NCI-H345 treated with DMSO at 0.1 percent for 48 hours (cell line): ENCODE measurements at regions not wholly inside any gene's neighbourhood (a gene's known extent, or its start where the extent isn't known, plus 50 kb on each side); places are given as distances from the start of the nearest gene placed in this dataset.
"Not testable (repeated sequence)": the region's sequence is repeated elsewhere in the genome, so short reads cannot be mapped to it uniquely, and the experiment has no call there.

Experiments
- DNase-seq: peaks from one replicate; lab custom pipeline; 2025; ENCODE audit not compliant: unreplicated experiment; lab: John Stamatoyannopoulos, UW

DNA sequence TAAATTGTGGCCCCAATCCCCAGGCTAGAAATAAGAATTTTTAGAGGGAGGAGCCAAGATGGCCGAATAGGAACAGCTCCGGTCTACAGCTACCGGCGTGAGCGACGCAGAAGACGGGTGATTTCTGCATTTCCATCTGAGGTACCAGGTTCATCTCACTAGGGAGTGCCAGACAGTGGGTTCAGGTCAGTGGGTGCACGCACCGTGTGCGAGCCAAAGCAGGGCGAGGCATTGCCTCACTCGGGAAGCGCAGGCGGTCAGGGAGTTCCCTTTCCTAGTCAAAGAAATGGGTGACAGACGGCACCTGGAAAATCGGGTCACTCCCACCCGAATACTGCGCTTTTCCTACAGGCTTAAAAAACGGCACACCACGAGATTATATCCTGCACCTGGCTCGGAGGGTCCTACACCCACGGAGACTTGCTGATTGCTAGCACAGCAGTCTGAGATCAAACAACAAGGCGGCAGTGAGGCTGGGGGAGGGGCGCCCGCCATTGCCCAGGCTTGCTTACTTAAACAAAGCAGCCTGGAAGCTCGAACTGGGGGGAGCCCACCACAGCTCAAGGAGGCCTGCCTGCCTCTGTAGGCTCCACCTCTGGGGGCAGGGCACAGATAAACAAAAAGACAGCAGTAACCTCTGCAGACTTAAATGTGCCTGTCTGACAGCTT lies 257.7 kb upstream of the MEIS1 start:
- DNase-seq: not testable (repeated sequence)

DNA sequence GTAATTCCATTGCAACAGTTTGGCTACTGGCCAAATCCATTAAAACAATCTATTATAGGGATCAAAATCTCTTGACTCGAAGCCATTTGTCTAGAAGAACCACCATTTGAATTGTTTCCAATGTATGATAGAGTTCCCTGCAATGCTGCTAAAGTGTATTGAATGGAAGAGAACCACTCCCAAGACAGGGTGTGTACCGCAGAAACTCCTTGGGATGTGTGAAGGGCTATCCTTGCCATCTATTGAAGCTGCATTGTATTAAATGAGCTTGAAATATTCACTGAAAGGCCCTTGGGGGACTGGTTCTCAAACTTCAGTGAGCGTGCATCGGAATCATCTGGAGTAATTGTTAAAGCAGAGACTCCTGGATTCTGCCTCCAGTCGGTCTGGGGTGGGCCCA lies 260.4 kb upstream of the MEIS1 start:
- no peak for DNase-seq

DNA sequence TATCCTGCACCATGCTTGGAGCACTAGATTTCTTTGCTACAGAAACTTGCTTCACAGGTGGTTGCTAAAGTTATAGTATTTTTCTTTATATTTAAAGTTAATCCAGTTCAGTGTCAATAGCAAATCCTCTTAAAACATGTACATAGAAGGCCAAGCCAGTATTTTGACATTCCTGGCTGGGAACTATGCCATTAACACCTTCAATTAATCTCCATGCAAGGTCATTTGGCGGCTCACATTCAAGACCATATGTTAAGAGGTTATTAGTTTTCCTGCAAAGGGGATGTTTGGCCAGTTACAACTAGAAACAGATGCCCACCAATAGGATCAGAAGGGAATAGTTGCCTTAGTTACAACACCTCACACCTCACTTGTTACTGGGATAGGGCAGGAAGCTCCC lies 261.3 kb upstream of the MEIS1 start:
- DNase-seq: no peak

DNA sequence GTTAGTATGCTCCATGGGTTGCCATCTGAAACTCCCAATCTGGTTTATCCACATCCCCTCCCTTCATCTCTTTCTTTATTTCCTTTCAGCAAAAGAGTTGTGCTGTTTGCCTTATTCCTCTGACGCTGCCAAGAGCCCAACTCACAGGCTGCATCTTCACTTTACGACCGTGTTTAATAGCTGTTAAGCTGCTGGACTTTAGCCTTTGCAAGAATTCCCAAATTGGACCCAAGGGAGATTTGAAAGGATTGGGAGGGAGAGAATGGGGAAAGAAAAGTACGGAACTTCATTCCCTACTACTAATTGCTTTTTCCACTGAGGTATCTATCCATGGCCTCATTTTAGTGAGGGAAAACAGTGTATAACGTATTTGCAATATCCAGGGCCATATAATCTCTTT lies 263.4 kb upstream of the MEIS1 start:
- DNase-seq: no peak

DNA sequence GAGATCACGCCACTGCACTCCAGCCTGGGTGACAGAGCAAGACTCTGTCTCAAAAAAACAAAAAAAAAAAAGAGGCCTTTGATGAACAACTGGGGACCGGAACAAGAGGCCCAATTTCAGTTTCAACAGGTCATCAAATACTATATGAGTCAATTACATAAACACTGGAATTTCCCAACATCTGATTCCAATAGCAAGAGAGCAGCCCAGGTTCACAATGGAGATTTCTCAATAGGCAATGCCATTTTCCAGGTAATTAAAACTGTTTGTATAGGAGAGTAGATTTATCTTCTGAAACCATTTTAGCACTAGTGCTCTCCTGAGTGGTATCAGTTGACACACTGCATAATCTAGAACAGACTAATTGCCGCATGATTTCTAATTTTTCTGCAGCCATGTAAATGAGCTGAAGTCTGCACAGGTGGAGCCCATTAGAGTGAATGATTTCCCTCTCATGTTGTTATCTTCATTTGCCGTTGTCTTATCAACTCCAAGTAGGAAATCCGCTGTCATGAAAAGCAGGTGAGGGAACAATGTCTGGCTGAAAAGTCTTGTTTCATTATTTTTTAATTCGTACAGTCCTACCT lies 264.1 kb upstream of the MEIS1 start:
- peak; percentile 36 for DNase-seq

DNA sequence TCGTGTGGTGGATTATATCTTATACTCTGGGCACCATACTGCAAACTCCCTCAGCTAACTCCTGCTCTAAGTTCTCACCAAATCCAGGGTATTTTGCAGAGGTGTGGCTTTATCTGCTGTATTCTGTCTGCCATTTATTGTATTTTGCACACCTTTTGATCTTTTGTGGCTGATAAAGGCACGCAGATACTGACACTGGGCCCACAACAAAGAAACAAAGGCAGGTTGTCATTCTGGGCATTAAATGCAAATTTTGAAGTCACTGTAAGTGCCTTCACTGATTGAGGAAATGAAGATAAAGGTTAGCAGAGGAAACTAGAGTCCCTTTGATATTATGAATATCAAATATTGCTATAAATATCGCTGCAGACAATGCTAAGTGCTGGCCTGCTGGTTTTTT lies 265.8 kb upstream of the MEIS1 start:
- DNase-seq: no peak

DNA sequence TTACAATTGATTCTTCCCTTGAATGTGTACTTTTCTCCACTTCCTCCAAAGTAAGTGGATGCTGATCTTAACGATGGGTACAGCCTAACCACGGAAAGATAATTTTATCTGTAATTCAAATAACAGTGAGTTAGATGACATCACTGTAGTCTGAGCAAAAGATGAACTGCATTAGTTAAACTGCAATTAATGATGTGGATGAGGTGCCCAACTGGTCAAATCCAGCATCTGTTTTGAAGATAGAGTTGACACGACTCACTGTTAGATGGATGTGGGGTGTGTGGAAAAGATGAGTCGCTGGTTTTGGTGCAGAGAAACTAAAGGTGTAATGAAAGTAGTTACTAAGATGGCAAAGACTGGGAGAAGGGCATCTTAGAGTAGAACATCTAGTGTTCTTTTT lies 270.5 kb upstream of the MEIS1 start:
- no peak for DNase-seq

DNA sequence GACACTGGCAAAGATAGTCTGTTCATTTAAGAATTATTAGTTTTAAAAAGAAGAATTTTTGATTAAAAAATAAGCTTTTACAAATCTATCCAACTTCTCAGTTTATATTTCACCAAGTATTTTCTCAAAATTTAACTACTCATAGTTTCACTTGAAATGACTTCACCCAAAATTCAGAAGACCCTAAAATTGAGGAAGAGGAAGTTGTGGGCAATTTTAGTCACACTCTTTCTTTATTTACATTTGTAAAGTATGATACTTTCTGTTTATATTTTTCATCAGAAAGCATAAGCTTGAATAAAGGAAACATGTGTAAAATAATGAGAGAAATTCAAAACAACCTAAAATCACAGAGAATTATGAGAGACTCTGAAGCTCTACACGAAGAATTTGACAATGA lies 278.8 kb upstream of the MEIS1 start:
- DNase-seq: no peak

DNA sequence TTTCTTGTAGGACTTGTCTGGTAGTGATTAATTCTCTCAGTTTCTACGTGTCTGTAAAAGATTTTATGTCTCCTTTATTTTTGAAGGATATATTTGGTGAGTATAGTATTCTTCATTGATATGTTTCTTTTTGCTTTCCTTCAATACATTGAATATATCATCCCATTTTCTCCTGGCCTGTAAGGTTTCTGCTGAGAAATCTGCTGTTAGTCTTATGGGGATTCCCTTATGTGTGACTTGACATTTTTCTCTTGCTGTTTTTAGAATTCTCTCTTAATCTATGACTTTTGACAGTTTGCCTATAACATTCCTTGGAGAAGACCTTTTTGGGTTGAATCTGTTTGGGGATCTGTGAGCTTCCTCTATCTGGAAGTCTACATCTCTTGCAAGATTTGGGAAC lies 281.0 kb upstream of the MEIS1 start:
- DNase-seq: no peak

DNA sequence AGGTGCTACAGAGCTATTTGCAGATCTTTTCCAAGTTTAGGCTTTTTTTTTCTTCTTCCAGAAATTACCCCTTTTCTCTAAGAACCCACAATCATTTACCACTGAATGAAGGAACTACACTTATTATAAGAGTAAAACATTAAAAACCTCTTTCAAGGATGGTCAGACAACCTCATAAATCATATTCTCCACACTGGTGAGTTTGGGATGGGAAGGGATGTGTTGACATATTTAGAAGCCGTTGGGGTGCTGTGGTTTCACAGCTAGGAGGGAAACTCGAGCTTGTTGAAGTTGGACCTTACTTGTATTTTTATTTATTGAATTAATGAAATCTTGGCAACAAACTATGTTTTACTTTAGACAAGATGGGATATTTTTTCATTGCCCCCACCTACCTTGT lies 289.4 kb upstream of the MEIS1 start:
- DNase-seq: no peak

DNA sequence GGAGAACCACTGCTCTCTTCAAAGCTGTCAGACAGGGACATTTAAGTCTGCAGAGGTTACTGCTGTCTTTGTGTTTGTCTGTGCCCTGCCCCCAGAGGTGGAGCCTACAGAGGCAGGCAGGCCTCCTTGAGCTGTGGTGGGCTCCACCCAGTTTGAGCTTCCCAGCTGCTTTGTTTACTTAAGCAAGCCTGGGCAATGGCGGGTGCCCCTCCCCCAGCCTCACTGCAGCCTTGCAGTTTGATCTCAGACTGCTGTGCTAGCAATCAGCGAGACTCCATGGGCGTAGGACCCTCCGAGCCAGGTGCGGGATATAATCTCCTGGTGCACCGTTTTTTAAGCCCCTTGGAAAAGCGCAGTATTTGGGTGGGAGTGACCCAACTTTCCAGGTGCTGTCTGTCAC lies 290.6 kb upstream of the MEIS1 start:
- not testable (repeated sequence) for DNase-seq

DNA sequence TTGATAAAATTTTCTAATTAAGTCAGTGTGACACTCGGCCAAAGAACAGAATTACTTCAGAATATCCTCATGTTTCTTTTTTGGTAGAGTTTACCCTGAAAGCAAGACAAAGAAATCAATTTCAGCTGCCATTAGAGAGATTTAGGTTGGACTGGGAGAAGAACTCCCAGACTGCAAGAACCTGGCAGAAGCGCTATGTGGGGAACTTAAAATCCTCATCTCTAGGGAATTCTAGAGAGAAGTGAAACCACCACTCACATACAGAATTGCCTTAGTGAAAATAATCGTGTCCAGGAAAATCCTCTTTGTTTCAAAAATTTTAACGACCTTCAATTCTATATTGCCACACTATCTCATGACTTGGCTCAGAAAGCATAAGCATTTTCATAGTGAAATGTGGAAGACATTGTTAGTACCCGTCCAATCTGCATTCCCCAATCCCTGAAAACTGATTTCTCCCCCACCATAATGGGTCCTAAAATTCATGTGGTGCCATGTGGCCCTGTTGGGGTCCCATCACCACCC lies 297.3 kb upstream of the MEIS1 start:
- no peak for DNase-seq

DNA sequence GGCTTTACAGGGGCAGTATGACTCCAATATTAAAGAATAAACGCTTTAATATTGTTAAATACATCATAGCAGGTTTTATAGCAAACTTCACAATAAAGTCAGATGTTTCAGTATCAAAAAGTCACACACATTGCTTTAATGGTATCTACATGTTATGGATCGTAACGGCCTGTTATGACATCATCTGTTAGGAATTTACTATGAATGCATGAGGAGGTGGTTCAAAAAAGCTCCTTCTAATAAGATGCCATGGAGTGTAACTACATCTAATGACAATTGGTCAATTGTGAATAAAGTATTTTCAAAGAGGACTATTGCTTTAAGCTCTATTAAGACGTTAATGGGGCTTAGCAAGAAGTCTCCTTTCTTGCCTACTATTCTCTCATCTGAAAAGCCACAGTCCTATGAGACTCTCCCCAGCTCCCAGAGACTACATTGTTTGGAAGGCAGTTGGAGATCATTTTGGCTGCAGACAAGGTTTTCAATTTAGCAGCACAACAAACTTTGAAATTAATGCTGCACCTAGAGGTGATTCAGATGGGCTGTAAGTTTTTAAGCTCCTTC lies 300.7 kb upstream of the MEIS1 start:
- no peak for DNase-seq

DNA sequence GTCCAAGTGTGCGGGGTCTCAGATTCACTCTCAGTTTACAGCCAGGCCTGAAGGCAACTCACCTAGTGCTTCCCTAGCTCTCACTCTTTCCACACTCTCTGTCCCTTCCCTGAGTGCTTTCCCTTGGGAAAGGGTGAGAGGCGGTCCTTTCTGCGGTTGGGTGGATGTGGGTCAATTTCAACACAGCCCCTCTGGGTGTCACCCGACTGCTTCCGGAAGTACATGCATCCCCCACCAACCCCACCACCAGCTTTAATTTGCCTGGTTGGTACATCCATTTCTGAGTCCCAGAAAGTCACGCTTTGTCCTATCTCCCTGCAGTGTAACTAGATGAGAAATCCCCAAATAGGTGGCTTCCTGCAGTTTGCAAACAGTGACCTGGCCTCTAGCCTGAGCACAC lies 307.3 kb upstream of the MEIS1 start:
- DNase-seq: no peak

DNA sequence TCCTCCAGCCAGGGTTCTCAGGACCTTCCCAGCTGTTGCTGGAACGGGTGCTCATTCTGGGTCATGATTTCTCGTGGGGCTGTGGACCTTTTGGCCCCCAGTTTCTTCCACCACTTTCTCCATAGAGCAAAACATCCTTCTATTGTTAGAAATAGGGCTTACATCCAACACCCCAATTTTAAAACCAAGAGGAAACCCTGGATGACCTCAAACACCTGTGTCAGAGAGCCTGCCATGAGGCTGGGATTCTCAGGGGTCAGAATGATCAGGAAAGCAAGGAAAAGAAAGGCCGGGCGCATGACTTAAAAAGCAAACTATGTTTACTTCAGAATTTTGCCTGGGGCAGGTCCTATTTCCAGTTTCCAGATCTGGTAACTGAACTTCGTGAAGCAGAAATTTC lies 307.9 kb upstream of the MEIS1 start:
- no peak for DNase-seq

DNA sequence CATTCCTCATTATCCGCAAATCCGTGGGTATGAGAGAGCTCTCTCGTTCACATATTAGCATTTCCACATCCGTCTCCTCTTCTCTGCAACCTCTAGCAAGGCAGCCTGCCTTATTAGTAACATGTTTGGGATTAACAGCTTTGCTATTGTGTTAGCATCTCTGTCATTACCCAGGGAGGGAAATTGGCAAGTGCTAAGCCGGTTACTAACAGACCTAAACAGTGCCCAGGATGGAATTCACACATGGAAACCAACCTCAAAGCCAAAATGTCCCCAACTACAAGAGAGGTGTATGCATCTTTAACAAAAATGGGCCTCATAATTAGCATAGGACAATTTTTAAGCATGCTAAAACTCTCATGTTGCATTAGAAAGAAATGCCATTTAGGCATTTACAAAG lies 309.0 kb upstream of the MEIS1 start:
- no peak for DNase-seq

DNA sequence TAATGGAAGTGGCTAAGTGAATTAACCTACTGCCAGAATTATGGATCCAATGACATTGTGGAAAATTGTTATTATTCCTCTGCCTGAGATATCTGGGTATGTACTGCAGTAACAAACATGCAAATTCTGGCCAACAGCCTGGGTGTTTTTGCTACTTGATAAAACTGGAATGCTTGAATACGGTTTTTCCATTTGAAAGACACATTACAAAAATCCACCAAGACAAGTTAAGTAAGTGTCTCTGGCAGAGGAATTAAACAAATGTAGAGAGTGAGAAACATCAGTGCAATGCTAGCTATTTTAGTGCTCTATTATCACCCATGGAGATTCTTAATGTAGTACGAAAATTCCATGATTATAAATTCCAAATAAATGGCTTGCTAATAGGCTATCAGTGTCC lies 312.4 kb upstream of the MEIS1 start:
- no peak for DNase-seq

DNA sequence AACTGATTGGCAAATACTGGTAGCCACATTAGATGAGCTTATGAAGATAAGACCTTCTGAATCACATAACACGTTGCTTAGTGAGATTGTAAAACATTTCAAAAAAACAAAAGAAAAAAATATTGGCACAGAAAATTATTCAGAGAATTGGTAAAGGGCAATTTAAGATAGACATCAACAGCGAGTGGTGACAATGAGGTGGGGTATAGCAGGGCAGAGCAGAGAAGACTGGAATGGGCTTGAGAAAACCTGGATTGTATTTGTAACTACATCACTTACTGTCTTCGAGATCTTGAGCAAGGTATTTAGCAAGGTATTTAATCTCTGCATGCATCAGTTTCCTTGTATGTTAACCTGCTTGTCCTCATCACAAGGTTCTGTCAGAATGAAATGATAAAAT lies 313.0 kb upstream of the MEIS1 start:
- DNase-seq: no peak

DNA sequence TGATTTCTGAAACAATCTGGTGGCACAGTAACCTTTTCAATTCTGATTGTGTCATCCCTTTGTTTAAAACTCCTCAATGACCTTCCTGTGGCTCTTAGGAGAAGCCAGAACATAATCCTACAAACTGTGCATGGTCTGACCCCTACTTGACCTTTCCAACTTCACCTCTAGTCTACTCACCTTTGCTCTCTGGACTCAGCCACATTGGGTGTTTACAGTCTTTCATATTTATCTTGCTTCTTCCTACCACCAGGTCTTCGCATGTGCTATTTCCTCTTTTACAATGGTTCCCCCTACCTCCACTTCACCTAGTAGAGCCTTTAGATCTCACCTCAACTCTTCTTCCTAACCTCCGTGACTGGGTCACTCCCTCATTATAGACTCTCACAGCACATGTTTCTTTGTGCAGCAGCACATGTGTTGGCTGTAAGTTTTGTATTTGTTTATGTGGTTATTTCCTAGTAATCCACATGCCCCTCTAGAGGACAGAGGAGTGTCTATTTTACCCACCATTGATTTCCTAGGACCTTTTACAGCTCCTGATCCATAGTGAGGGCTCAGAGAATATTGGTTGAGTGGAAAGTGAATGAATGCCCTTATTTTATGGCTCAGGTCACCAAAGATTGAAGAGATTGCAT lies 320.8 kb upstream of the MEIS1 start:
- DNase-seq: no peak

DNA sequence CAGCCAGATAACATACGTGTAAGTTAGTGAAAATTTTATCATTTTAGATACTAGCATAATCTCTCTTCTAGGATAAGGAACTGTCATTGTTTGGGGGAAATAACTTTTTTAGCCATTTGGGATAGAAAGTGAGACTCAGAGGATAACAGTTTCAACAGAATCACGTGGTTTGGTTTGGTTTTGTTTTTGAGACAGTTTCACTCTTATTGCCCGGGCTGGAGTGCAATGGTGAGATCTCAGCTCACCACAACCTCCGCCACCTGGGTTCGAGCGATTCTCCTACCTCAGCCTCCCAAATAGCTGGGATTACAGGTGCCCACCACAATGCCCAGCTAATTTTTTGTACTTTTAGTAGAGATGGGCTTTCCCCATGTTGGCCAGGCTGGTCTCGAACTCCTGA lies 323.2 kb upstream of the MEIS1 start:
- no peak for DNase-seq

DNA sequence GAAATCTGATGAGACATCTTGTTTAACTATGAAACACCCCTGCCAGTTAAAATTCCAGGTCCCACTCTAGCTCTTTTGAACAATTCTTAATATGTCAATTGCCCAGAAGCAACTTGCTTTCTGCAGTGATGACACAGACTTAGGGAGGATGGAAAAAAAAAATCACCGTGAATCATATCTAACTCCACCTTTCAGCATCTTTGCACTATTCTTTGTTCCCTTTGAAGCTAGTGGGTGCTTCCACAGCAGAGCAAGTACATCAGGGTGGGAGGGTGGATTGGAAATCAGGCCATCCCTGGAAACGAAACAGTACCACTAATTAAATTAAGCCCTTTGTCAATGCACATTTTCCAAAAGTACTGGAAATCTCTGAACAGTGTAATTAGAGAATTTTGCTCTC lies 324.3 kb upstream of the MEIS1 start:
- DNase-seq: no peak

DNA sequence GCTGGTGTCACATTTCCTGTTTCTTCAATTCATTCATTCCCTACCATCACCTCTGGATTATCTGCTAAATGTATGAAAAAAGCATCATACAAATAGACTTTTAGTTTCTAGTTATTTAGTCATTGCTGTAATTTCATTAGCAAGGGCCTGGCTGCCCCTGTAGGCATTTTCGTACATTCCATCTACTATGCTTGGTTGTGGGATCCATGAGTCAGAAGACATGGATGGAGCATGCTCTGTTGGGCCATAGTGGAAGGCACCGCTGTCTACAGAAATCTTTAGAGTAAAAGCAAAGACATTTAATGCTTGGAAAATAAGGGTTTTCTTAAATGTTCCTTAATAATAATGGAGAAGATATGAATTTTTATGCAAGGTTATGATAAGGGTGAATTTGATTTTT lies 324.8 kb upstream of the MEIS1 start:
- no peak for DNase-seq
